GM13976 (cell line): ENCODE measurements at regions not wholly inside any gene's neighbourhood (a gene's known extent, or its start where the extent isn't known, plus 50 kb on each side); places are given as distances from the start of the nearest gene placed in this dataset.

Experiments
- DNase-seq: peaks from one replicate; pipeline ENCODE4 v3.0.0; 2012; ENCODE audit warnings: low spot score
- CTCF ChIP-seq: IDR thresholded peaks from 2 replicates; pipeline ENCODE4 v1.5.1; 2012; ENCODE audit warnings: borderline replicate concordance, mild to moderate bottlenecking; ENCODE audit not compliant: insufficient read depth; ENCODE audit errors: extremely low read depth, missing control alignments, control extremely low read depth
- in situ Hi-C: fragments of 300-500 bp; cut with MboI; formaldehyde crosslinking; loops from one replicate; pipeline ENCODE4 v1.12.0; 2022; ENCODE audit warnings: low sequenced_read_pairs, mixed read lengths, inconsistent platforms; ENCODE audit not compliant: unreplicated experiment

DNA sequence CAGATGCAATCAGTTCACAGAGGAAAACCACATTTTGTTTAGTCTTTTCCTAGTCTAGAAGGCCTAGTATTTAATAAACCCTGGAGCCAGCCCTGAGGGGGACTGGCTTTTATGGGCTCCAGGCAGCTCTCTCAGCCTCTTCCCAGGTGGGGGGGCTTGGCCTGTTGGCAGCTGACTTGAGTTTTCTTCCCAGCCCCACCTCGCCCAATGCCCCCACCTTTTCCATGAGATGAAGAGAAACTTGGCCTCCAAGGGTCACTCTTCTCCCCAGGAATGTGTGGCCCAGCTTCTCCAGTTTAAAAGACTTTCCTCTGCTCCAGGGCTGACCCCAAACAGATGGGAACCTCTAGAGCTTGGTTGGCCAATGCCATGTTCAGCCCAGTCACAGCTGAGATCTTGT, 196.1 kb downstream of the BMP7 start:
- TF ChIP-seq CTCF, result no peak
- DNase-seq, result no peak
- in situ Hi-C loops, result no loop called here

GRCh38 chr20:57071283-57071731, 195.1 kb downstream of the BMP7 start:
- no peak for DNase-seq
- in situ Hi-C loops, result no loop called here

GRCh38 chr20:57071954-57072583, 194.4 kb downstream of the BMP7 start:
- in situ Hi-C loops, result no loop called here
- TF ChIP-seq CTCF, result no peak
- no peak for DNase-seq

More at GRCh38 chr20:57071283-57071731, 195.1 kb downstream of the BMP7 start:
- no peak for TF ChIP-seq CTCF

- TF ChIP-seq CTCF, result no peak
- DNase-seq, result no peak
- in situ Hi-C loops, result no loop called here
Observed at GRCh38 chr20:57073402-57073801, 193.0 kb downstream of the BMP7 start.

- no peak for TF ChIP-seq CTCF
- in situ Hi-C loops, result no loop called here
Observed at GRCh38 chr20:57074386-57074785, 192.1 kb downstream of the BMP7 start.

GRCh38 chr20:57075181-57075580, 191.3 kb downstream of the BMP7 start:
- no peak for TF ChIP-seq CTCF
- in situ Hi-C loops, result loop anchor here (25.0 kb wide), 1 partner anchor 412 kb away; no protein-coding TSS in a partner anchor
- no peak for DNase-seq

More at GRCh38 chr20:57074386-57074785, 192.1 kb downstream of the BMP7 start:
- no peak for DNase-seq
